ENCODE measurements at regions not wholly inside any gene's neighbourhood (a gene's known extent, or its start where the extent isn't known, plus 50 kb on each side); places are given as distances from the start of the nearest gene placed in this dataset.

DNA sequence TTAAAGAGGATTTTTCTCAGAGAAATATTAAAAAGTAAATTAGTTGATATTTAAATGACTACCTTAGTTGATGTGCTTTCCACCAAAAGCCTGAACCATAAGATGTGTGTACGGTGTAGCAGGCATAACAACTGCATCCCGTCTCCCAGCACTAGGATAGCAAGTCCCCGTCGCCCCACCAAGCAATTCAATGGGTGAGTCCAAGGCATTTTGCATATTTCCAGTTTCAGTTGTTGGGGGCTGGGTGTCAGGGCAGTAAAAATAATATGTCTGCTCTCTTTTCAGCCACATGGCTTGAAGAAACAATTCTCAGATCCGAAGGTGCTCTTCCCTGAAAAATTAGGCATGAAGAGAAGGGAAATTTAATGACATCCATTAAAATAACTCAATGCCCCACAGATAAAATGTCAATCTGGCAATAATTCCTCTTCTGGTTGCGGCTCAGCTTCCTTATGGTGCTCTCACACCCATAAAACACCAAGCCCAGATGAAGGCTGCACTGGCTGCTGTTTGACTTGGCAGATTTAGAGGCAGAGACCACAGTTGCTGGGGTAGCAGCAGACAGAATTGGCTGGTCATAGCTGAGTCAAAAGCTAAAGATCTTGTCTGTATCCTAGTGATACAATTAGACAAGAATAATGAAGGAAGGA lies 124.4 kb upstream of the ADCY2 start:
- TF ChIP-seq ZNF70 (CRISPR knock-in tag; IDR thresholded peaks at IDR 0.05) (no peak), ZNF8 (CRISPR knock-in tag; IDR thresholded peaks at IDR 0.05) (no peak), ARNTL (CRISPR knock-in tag; IDR thresholded peaks at IDR 0.05; ENCODE audit: borderline replicate concordance, low read depth) (no peak), ZNF565 (CRISPR knock-in tag; conservative IDR thresholded peaks at IDR 0.05; ENCODE audit: low read depth) (no peak)
